ENCODE measurements at regions not wholly inside any gene's neighbourhood (a gene's known extent, or its start where the extent isn't known, plus 50 kb on each side); places are given as distances from the start of the nearest gene placed in this dataset.

DNA sequence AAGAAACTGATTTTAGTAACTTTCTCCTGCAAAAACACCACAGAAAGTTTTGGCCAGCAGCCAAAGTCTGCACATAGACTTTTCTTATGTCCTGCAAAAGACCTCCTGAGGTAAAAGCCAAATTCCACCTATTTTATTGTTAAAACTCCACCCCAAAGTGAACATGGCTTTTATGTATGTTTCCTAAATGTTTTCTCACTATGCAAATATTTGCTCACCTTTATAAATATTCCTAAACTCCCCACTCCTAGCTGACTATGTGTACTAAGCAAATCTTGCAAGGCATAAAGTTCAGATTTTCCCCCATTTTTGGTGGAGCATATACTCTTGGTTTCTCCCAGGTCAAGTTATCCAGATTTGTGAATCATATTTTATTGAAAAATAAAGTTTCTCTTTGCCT is 446.2 kb downstream of the DNAH5 start:
- no peak for DNase-seq (ENCODE audit: extremely low spot score, unreplicated experiment)
- Mint-ChIP-seq H3K4me1 (ENCODE audit: unreplicated experiment) (no peaks in the 10 kb centered on the region), H3K9me3 (ENCODE audit: unreplicated experiment) (no peaks in the 10 kb centered on the region), H3K27me3 (ENCODE audit: unreplicated experiment) (no peaks in the 10 kb centered on the region), H3K27ac (ENCODE audit: unreplicated experiment) (no peak overlapping the region), H3K36me3 (ENCODE audit: unreplicated experiment) (no peaks in the 10 kb centered on the region), H3K4me3 (ENCODE audit: unreplicated experiment) (no peak overlapping the region)
- TF ChIP-seq, protein P1, sequence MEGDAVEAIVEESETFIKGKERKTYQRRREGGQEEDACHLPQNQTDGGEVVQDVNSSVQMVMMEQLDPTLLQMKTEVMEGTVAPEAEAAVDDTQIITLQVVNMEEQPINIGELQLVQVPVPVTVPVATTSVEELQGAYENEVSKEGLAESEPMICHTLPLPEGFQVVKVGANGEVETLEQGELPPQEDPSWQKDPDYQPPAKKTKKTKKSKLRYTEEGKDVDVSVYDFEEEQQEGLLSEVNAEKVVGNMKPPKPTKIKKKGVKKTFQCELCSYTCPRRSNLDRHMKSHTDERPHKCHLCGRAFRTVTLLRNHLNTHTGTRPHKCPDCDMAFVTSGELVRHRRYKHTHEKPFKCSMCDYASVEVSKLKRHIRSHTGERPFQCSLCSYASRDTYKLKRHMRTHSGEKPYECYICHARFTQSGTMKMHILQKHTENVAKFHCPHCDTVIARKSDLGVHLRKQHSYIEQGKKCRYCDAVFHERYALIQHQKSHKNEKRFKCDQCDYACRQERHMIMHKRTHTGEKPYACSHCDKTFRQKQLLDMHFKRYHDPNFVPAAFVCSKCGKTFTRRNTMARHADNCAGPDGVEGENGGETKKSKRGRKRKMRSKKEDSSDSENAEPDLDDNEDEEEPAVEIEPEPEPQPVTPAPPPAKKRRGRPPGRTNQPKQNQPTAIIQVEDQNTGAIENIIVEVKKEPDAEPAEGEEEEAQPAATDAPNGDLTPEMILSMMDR (IDR thresholded peaks at IDR 0.05), result no peak

DNA sequence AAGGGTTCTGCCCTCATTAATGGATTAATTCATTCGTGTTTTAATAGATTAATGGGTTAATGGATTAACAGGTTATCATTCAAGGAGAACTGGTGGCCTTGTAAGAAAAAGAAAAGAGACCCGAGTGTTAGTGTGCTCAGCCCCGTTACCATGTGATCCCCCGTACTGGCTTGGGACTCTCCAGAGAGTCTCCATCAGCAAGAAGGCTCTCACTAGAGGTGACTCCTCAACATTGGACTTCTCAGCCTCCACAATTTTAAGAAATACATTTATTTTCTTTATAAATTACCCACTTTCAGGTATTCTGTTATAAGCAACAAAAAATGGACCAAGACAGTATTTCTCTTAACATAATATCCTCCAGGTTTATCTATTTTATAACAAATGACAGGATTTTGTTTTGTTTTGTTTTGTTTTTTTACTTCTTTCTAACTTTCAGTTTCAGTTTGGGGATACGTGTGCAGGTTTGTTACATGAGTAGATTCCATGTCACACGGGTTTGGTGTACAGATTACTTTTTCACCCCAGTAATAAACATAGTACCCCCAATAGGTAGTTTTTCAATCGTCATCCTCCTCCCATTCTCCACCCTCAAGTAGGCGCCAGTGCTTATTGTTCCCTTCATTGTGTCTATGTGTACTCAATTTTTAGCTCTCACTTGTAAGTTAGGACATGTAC is 456.1 kb downstream of the DNAH5 start:
- DNase-seq (ENCODE audit: extremely low spot score, unreplicated experiment), result no peak
- Mint-ChIP-seq H3K4me1 (ENCODE audit: unreplicated experiment) (no peaks in the 10 kb centered on the region), H3K4me3 (ENCODE audit: unreplicated experiment) (no peak overlapping the region), H3K27me3 (ENCODE audit: unreplicated experiment) (peaks cover 2% of the 10 kb centered on the region), H3K36me3 (ENCODE audit: unreplicated experiment) (no peaks in the 10 kb centered on the region), H3K27ac (ENCODE audit: unreplicated experiment) (no peak overlapping the region), H3K9me3 (ENCODE audit: unreplicated experiment) (no peaks in the 10 kb centered on the region)
- TF ChIP-seq, protein P1 (IDR thresholded peaks at IDR 0.05), result no peak

- H3K9me3 Mint-ChIP-seq (ENCODE audit: unreplicated experiment), result no peaks in the 10 kb centered on the region
- TF ChIP-seq, protein P1 (IDR thresholded peaks at IDR 0.05), result no peak
- no peaks in the 10 kb centered on the region for H3K4me1 Mint-ChIP-seq (ENCODE audit: unreplicated experiment)
- no peaks in the 10 kb centered on the region for H3K36me3 Mint-ChIP-seq (ENCODE audit: unreplicated experiment)
- H3K27me3 Mint-ChIP-seq (ENCODE audit: unreplicated experiment), result peaks cover 7% of the 10 kb centered on the region
- H3K27ac Mint-ChIP-seq (ENCODE audit: unreplicated experiment), result no peak overlapping the region
- H3K4me3 Mint-ChIP-seq (ENCODE audit: unreplicated experiment), result no peak overlapping the region
- no peak for DNase-seq (ENCODE audit: extremely low spot score, unreplicated experiment)
Observed at GRCh38 chr5:13480834-13481233, 463.7 kb downstream of the DNAH5 start.

DNA sequence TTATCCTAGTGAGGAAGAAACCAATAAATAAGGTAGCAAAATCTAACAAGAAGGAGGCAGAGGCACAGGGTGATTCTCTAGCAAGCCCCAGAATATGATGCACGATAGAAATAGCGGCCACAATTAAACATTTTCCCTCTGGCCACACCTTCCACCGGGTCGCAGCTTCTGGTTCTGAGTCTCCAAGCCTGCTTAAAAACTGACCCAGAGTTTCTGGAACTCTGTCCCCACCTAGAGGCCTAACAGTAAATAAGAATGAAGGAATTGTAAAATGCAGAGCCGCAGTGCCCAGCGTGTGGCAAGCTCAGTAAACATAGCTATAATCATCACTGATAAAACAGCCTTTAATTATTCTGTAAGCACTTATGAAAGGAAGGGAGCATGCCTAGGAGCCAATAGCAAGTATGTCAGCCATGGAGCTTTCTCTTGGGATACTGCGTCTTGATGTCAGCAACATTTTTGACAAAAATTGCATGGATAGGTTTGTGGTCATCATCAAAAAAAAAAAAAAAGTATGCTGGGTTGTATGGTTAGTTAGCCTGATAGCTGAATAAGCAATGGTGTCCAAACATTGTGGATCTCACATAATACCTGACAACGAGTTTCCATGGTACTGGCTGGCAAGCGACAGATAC is 465.5 kb downstream of the DNAH5 start:
- no peaks in the 10 kb centered on the region for H3K4me1 Mint-ChIP-seq (ENCODE audit: unreplicated experiment)
- DNase-seq (ENCODE audit: extremely low spot score, unreplicated experiment), result no peak
- H3K9me3 Mint-ChIP-seq (ENCODE audit: unreplicated experiment), result no peaks in the 10 kb centered on the region
- TF ChIP-seq, protein P1 (IDR thresholded peaks at IDR 0.05), result peak; percentile 59
- H3K36me3 Mint-ChIP-seq (ENCODE audit: unreplicated experiment), result no peaks in the 10 kb centered on the region
- no peak overlapping the region for H3K4me3 Mint-ChIP-seq (ENCODE audit: unreplicated experiment)
- H3K27ac Mint-ChIP-seq (ENCODE audit: unreplicated experiment), result no peak overlapping the region
- H3K27me3 Mint-ChIP-seq (ENCODE audit: unreplicated experiment), result peaks cover 7% of the 10 kb centered on the region

GRCh38 chr5:13477118-13477737 is 467.3 kb downstream of the DNAH5 start:
- no peak for DNase-seq (ENCODE audit: extremely low spot score, unreplicated experiment)
- Mint-ChIP-seq H3K4me1 (ENCODE audit: unreplicated experiment) (no peaks in the 10 kb centered on the region), H3K27me3 (ENCODE audit: unreplicated experiment) (peaks cover 7% of the 10 kb centered on the region), H3K9me3 (ENCODE audit: unreplicated experiment) (no peaks in the 10 kb centered on the region), H3K4me3 (ENCODE audit: unreplicated experiment) (no peak overlapping the region), H3K36me3 (ENCODE audit: unreplicated experiment) (no peaks in the 10 kb centered on the region), H3K27ac (ENCODE audit: unreplicated experiment) (no peak overlapping the region)
- TF ChIP-seq, protein P1 (IDR thresholded peaks at IDR 0.05), result no peak
